GM21423 (cell line): ENCODE measurements at regions not wholly inside any gene's neighbourhood (a gene's known extent, or its start where the extent isn't known, plus 50 kb on each side); places are given as distances from the start of the nearest gene placed in this dataset.

Experiments used
- ATAC-seq: cut with Tn5 transposase; IDR thresholded peaks from one replicate; pipeline ENCODE4 v1.9.1; 2021; ENCODE audit warnings: mild to moderate bottlenecking, moderate library complexity; ENCODE audit not compliant: unreplicated experiment

DNA sequence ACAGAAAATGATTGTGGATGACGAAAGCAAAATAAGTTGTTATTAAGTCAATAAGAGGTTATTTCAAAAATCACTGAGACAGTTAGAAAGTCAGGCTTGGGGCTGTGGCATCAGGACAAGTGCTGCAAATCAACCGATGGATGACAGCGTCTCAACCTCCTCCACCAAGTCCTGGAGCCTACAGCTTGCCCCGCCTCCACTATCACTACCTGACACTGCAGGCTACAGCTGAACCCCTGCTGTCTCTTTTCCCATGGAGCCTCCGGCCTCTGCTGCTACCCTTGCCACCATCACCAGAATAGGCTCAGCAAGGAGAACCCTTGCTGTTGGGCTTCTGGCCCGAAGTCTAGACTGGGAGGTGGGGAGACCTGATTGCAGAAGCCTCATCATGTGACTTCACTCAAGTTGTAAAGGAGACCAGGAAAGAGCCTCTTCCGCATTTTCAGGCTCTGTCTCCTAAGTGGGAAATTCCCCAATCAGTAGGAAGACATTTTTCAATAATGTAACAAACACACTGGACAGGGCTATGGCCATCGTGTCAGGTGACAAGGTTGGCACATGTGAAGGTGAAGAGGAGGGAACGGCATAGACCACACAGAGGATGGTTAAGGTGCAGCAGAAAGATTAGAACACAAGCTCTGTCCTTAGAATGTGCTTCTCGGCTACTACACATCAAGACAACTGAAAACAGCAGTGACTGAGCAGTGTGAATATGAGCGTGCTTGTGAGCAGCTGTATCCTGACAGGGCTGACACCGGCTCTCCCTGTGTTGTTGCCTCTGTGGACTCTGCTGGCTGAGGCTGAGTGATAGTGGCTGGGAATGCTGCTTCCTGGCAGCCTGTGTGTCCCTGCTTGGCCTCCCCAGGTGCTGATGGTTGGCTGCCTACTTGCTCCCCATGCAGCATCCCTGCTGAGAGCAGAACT is 660.7 kb downstream of the PTPRU start:
- no peak for ATAC-seq

DNA sequence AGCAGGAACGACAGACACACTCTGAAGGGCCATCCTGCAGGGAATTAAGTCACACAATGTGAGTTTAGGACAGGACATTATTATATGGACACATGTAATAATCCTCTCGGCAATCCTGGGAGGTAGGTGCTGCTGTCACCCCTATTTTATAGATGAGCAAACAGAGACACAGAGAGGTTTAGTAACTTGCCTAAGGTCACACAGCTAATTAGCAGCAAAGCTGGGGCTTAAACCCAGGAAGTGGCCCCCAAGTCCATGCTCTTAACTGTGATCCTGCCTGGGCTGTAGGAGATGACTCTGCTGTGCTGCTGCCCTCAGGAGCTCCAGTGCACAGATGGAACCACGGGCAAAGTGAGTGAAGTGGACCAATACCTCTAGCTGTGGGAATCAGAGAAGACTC is 660.0 kb downstream of the PTPRU start:
- no peak for ATAC-seq

DNA sequence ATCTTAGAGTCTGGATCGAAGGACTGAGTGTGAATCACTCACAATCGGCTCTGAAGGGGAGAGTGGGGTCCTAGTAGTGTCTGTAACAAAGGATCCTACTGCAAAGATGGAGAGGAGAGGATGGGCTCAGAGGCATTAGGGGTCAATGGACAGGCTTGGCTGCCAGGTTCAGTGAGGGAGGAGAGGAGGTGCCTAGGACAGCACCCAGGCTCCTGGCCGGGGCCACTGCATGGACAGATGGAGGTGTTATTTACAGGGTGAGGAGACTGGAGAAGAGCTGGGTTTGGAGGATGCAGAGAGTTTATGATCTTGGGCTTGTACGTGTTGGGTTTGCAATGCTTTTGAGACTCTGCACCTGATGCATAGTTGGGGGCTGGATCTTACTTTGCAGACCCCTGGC is 658.9 kb downstream of the PTPRU start:
- ATAC-seq, result no peak

DNA sequence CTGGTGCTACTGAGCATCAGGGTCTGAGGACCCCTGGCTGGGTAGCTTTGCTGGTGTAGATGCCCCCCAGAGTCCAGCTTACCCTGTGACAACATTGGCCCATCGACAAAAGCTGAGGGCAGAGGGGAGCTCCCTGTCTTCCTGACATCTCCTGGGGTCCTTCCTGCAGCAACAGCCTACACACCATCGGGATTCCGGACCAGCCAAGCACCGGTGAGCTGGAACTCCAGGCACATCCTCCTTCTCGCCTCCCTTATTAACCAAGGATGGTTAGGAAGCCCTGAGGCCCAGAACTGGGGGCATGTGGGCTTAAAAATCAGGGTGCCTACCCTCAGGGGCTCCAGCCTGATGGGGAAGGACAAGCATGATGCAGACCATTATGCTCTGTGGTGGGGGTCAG is 658.0 kb downstream of the PTPRU start:
- ATAC-seq, result no peak

DNA sequence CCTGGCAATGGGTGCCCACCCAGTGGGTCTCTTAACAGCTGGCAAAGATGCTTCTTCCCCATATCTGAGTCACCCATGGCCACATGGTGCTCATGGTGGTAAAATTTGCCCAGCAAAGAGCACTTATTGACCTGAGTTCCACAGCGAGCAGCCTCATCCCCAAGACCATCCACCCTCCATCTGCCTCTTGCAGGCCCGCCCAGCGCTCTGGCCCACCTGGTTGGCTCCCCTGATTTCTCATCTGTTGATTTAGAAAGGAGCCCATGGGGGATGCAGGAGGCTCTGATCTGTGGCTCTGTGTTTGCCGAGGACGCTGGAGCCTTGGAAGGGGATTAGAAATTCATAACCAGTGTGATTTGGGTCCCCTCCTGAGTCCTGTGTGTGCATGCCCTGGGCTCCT is 657.5 kb downstream of the PTPRU start:
- ATAC-seq, result no peak

- no peak for ATAC-seq
Measured at GRCh38 chr1:29893046-29893723, 656.9 kb downstream of the PTPRU start.

GRCh38 chr1:29892247-29892646 is 655.9 kb downstream of the PTPRU start:
- ATAC-seq, result no peak

DNA sequence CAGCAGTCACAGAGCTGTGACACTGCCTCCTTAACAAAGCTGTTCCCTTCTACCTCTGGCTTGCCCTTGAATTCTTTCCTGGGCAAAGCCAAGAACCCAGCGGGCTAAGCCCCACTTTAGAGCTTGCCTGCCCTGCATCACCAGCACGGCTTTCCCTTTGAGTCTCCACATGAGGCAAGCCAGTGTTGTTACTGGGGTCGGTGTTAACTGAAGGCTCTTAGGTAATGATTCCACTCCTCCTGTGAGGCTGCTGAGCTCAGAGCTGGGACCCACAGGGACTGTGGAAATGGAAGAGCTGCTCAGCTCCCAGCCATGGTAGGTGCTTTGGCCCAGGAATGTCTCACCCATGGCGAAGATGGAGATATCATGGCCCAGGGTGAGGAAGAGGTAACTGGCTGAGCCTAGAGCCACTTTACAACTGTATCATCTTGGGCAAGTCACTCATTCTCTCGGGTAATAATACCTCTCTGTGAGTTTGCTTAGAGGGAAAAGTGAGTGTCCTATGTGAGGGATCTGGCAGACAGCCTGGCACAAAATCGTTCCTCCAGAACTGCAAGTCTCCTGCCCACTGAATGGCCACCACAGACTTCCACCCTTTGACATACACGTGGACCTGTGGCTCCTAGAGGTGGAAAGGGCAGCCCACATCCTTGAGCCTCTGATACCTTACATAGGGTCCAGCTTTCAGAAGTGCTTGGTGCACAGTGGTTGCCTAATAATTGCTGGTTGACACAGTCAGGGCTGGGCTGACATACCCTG is 654.1 kb downstream of the PTPRU start:
- ATAC-seq, result no peak

DNA sequence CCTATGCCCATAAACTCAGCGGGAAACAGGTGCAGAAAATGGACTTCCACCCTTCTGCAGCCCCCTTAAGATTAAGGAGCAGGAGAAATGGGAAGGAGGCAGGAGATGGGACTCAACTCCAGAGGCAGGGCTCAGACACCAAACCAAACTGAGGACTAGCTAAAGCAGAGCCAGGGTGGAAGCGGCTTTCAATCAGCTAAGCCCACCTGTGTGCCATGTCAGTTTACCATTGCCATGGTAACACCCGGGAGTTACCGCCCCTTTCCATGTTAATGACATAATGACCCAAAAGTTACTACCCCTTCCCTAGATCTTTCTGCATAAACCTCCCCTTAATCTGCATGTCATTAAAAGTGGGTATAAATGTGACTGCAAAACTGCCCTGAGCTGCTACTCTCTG is 653.5 kb downstream of the PTPRU start:
- ATAC-seq, result no peak

DNA sequence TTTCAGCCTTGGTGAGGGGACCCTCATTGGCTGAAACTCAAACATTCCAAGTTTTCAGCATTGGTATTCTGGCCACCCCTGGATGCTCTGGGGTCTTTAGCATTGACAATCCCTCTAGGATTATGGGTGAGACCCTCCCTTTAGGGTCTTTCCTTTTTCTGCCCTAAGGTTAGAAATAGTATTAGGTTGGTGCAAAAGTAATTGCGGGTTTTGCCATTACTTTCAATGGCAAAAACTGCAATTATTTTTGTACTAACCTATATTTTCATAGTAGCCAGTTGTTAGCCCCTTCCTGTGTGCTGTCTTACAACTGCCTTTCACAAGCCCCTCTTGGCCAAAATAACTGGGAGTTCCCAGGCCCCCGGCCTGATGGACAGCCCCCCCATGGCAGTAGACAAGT is 648.4 kb downstream of the PTPRU start:
- ATAC-seq, result no peak

GRCh38 chr1:29883986-29884385 is 647.7 kb downstream of the PTPRU start:
- ATAC-seq, result no peak

DNA sequence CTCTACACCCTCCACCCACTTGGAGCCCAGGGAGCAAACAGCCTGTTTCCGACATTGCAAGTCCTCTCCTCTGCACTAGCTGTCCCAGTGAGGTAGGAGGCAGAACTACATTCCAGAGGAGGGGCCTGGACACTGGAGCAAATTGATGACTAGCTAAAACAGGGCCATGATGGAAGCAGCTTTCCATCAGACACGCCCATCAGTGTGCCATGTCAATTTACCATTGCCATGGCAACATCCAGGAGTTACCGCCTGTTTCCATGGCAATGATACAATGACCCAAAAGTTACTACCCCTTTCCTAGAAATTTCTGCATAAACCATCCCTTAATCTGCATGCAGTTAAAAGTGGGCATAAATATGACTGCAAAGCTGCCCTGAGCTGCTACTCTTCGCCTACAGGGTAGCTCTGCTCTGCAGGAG is 647.1 kb downstream of the PTPRU start:
- ATAC-seq, result no peak

DNA sequence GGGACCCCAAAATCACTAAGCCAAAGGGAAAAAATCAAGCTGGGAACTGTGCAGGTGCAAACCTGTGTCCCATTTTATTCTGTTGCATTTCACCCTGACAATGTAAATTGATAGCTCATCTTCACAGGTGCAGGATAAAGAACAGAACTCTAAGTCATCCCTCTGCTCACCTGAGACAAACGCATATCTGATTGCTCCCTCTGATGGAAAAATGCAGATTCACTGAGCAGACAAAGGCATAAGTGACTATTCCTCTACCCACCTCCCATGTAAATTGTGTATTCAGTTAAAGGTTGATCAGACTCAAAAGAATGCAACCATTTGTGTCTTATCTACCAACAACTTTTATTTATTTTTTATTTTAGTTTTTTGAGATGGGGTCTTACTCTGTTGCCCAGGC is 644.2 kb downstream of the PTPRU start:
- no peak for ATAC-seq

GRCh38 chr1:29879217-29879616 is 642.9 kb downstream of the PTPRU start:
- ATAC-seq, result no peak

DNA sequence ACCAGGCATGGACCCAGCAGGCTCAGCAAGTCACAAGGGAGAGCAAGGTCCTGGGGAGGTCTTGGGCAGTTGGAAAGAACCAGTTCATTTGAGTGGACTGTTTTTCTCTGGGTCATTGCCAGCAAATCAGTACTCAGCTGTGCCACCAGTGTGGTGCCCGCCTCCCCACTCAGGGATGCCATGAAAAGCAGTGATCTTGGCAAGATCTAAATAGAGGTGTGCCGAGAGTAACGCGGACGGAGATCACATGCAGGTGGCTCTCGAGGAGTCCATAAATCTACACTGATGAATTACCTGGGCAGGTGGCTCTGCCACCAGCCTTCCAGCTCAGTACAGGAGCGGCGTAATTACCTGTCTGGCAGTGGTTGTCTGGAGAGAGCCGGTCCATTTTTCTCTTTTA is 642.2 kb downstream of the PTPRU start:
- ATAC-seq, result no peak

GRCh38 chr1:29876902-29877301 is 640.6 kb downstream of the PTPRU start:
- ATAC-seq, result no peak

GRCh38 chr1:29876441-29876840 is 640.1 kb downstream of the PTPRU start:
- no peak for ATAC-seq

- no peak for ATAC-seq
Measured at GRCh38 chr1:29875557-29876028, 639.3 kb downstream of the PTPRU start.

DNA sequence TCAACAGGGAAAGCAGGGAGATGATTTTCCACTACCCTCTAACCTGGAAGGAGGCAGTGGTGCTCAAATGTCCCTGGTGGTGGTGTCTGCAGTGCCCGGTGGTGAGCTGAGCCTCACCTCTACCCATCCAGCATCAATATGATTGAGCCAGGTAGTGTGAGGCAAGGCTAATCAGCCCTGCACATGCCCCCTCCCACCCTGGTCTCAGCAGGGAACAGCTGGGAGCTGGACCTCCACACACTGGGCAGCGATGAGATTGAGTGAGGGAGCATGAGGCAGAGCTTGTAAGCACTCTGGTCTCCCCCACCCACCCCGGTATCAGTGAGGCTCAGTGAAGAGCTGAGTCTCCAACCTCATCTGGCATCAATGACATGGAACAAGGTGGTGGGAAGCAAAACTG is 634.3 kb downstream of the PTPRU start:
- ATAC-seq, result no peak

GRCh38 chr1:29869802-29870201 is 633.5 kb downstream of the PTPRU start:
- no peak for ATAC-seq

GRCh38 chr1:29868944-29869343 is 632.6 kb downstream of the PTPRU start:
- ATAC-seq, result no peak
